CD14-positive monocyte (primary cell): ENCODE measurements at regions not wholly inside any gene's neighbourhood (a gene's known extent, or its start where the extent isn't known, plus 50 kb on each side); places are given as distances from the start of the nearest gene placed in this dataset.

ENCODE experiments used
- DNase-seq, 3 donors: peaks; one replicate each; pipeline ENCODE4 v3.0.0-alpha.2; 2011 to 2022
- H2AFZ ChIP-seq: 2 replicates; pipeline ENCODE4 v1.6.0; 2012; ENCODE audit warnings: mild to moderate bottlenecking, low read depth, low read length, inconsistent platforms; ENCODE audit not compliant: insufficient read depth, poor library complexity, severe bottlenecking
- H3K27ac ChIP-seq, 2 donors: 1 replicate in 1 of 2; 2 replicates in 1 of 2; pipeline ENCODE4 v1.5.1; 2012 to 2013; ENCODE audit warnings: low read length in 2 of 2, control low read depth in 1 of 2, inconsistent platforms in 1 of 2, low read depth in 1 of 2, mild to moderate bottlenecking in 1 of 2
- H3K27me3 ChIP-seq, 2 donors: one replicate each; pipeline versions ENCODE4 v1.6.0 to v1.6.1; 2011 to 2013; ENCODE audit warnings: low read length in 2 of 2; ENCODE audit not compliant: control insufficient read depth in 2 of 2, insufficient read depth in 2 of 2
- H3K36me3 ChIP-seq, 2 donors: replicated peaks in 1 of 2; 1 replicate in 1 of 2; 2 replicates in 1 of 2; pipeline versions ENCODE4 v1.5.1 to v1.6.1; 2012 to 2013; ENCODE audit warnings: low read length in 2 of 2, control low read depth in 1 of 2, inconsistent platforms in 1 of 2, mild to moderate bottlenecking in 1 of 2; ENCODE audit not compliant: insufficient read depth in 2 of 2, control insufficient read depth in 1 of 2
- H3K4me1 ChIP-seq, 2 donors: 1 replicate in 1 of 2; 2 replicates in 1 of 2; pipeline versions ENCODE4 v1.5.1 to v1.6.1; 2012 to 2013; ENCODE audit warnings: low read length in 2 of 2, control low read depth in 1 of 2, inconsistent platforms in 1 of 2, mild to moderate bottlenecking in 1 of 2, moderate library complexity in 1 of 2; ENCODE audit not compliant: insufficient read depth in 2 of 2, control insufficient read depth in 1 of 2
- H3K4me2 ChIP-seq: replicated peaks from 2 replicates; pipeline ENCODE3; 2012; ENCODE audit warnings: low read length, moderate library complexity, mild to moderate bottlenecking; ENCODE audit not compliant: poor library complexity, severe bottlenecking; ENCODE audit errors: extremely low read depth
- H3K4me3 ChIP-seq, 3 experiments: fragments of 200-600 bp in 1 of 3; sonication (generic) in 1 of 3; replicated peaks in 1 of 3; 1 replicate in 2 of 3; 2 replicates in 1 of 3; pipeline ENCODE4 v1.5.1; 2011 to 2013; ENCODE audit warnings: low read length in 3 of 3, mild to moderate bottlenecking in 3 of 3, control low read depth in 2 of 3, low read depth in 2 of 3, inconsistent platforms in 1 of 3, moderate library complexity in 1 of 3
- H3K79me2 ChIP-seq: 2 replicates; pipeline ENCODE4 v1.6.0; 2012; ENCODE audit warnings: mild to moderate bottlenecking, control low read depth, inconsistent platforms, low read length, moderate library complexity; ENCODE audit not compliant: insufficient read depth
- H3K9ac ChIP-seq: 2 replicates; pipeline ENCODE4 v1.6.0; 2017; ENCODE audit warnings: low read length, mild to moderate bottlenecking; ENCODE audit not compliant: insufficient read depth, poor library complexity, severe bottlenecking
- H3K9me3 ChIP-seq, 2 donors: replicated peaks in 1 of 2; 1 replicate in 1 of 2; 2 replicates in 1 of 2; pipeline versions ENCODE4 v1.5.1 to v1.6.1; 2012 to 2013; ENCODE audit warnings: low read length in 2 of 2, control low read depth in 1 of 2; ENCODE audit not compliant: control insufficient read depth in 1 of 2, insufficient read depth in 1 of 2
- H4K20me1 ChIP-seq: 2 replicates; pipeline ENCODE4 v1.6.0; 2012; ENCODE audit warnings: mild to moderate bottlenecking, low read length, control low read depth, moderate library complexity; ENCODE audit not compliant: insufficient read depth
- H3K27ac Mint-ChIP-seq, 7 donors: one replicate each; pipeline ENCODE4 v1.8.0; 2020; ENCODE audit warnings: mild to moderate bottlenecking in 7 of 7, mixed read lengths in 7 of 7, moderate library complexity in 6 of 7, inconsistent platforms in 2 of 7
- H3K27me3 Mint-ChIP-seq, 3 donors: one replicate each; pipeline ENCODE4 v1.8.0; 2021 to 2022; ENCODE audit warnings: low read depth in 3 of 3, mild to moderate bottlenecking in 3 of 3, mixed read lengths in 3 of 3, moderate library complexity in 3 of 3, inconsistent platforms in 1 of 3
- H3K36me3 Mint-ChIP-seq, 2 donors: one replicate each; pipeline ENCODE4 v1.8.0; 2020; ENCODE audit warnings: mixed read lengths in 2 of 2, inconsistent platforms in 1 of 2, mild to moderate bottlenecking in 1 of 2
- H3K4me1 Mint-ChIP-seq: one replicate; pipeline ENCODE4 v1.8.0; 2020; ENCODE audit warnings: mild to moderate bottlenecking, mixed read lengths
- H3K4me3 Mint-ChIP-seq, 2 donors: one replicate each; pipeline ENCODE4 v1.8.0; 2020; ENCODE audit warnings: mild to moderate bottlenecking in 2 of 2, mixed read lengths in 2 of 2, moderate library complexity in 1 of 2
- H3K9me3 Mint-ChIP-seq, 7 donors: one replicate each; pipeline ENCODE4 v1.8.0; 2020 to 2022; ENCODE audit warnings: mixed read lengths in 7 of 7, mild to moderate bottlenecking in 6 of 7, moderate library complexity in 6 of 7, inconsistent platforms in 2 of 7
- CTCF ChIP-seq: fragments of 200-600 bp; IDR thresholded peaks from one replicate; pipeline ENCODE4 v1.8.0; 2022; ENCODE audit warnings: antibody characterized with exemption, mild to moderate bottlenecking
- WGBS: methylation state at CpG from one replicate; pipeline ENCODE4 v1.1.5; 2013; ENCODE audit warnings: missing lambda C conversion rate; ENCODE audit not compliant: insufficient coverage; 5-methylcytosine and 5-hydroxymethylcytosine counted together
- intact Hi-C, 2 donors: fragments of 100-400 bp; cut with micrococcal nuclease; formaldehyde crosslinking; loops; one replicate each; pipeline versions ENCODE4 v1.15.0 to v1.15.1; 2023

DNA sequence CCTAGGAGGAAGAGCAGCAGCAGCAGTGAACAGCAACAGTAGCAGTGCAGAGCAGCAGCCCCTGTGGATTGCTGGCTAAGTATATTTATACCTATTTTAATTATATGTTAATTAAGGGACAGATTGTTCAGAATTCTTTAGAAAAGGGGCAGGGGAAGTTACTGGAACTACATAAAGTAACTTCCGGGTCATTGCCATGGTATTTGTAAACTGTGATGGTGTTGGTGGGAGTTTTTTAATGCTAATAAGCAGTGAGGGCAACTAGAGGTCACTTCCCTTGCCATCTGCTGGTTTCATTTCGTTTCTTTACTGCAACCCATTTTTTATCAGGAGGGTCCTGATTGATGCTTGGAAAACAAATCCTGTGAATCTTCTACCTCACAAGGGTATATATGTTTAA lies 229.8 kb upstream of the PODXL start:
- no peak overlapping the region for H3K4me3 ChIP-seq
- TF ChIP-seq CTCF, result no peak

DNA sequence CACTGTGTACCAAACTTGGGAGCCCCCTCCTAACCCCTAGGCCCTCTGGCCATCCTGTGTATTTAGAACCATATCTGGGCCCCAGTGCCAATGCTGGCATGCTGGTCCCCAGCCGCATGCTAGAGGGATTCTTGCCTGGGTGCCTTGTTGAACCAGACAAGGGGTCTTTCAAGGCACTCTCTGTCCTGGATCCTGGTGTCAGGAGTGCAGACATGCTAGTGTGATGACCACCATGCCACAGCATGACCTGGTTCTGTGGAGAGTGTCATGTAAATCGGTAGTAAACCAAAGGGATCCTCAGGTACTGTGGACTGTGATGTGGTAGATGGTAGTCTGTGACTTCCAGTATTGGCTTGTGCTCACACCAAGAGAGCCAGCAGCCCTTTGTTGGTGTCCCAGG lies 222.2 kb upstream of the PODXL start:
- H3K9me3 Mint-ChIP-seq, result peaks cover 0 to 23% (median 5%) of the 10 kb centered on the region in 7 donors
- H3K36me3 Mint-ChIP-seq, result no peaks in the 10 kb centered on the region
- DNase-seq, result no peak
- H3K4me3 Mint-ChIP-seq, result no peak overlapping the region
- TF ChIP-seq CTCF, result no peak
- no peak overlapping the region for H3K4me3 ChIP-seq
- intact Hi-C loops, result no loop called here
- H3K4me2 ChIP-seq, result no peak overlapping the region
- H3K36me3 ChIP-seq, result no peaks in the 10 kb centered on the region
- H3K9me3 ChIP-seq, result no peaks in the 10 kb centered on the region
- H4K20me1 ChIP-seq, result no peaks in the 10 kb centered on the region
- peaks cover 0 to 5% (median 0%) of the 10 kb centered on the region in 3 donors for H3K27me3 Mint-ChIP-seq
- no peak overlapping the region for H2AFZ ChIP-seq
- H3K4me1 Mint-ChIP-seq, result no peaks in the 10 kb centered on the region
- no peak overlapping the region for H3K27ac Mint-ChIP-seq
- no peaks in the 10 kb centered on the region for H3K79me2 ChIP-seq
- 94% methylated on average over 2 of the region's 2 CpGs for WGBS
- no peaks in the 10 kb centered on the region for H3K27me3 ChIP-seq
- H3K9ac ChIP-seq, result no peak overlapping the region
- no peaks in the 10 kb centered on the region for H3K4me1 ChIP-seq
- H3K27ac ChIP-seq, result no peak overlapping the region

More for the DNA sequence above, 229.8 kb upstream of the PODXL start:
- no peak for DNase-seq
- no peaks in the 10 kb centered on the region for H3K4me1 ChIP-seq
- Mint-ChIP-seq H3K4me1 (no peaks in the 10 kb centered on the region), H3K27ac (no peak overlapping the region), H3K4me3 (no peak overlapping the region), H3K36me3 (no peaks in the 10 kb centered on the region), H3K9me3 (peaks cover 0 to 11% (median 3%) of the 10 kb centered on the region in 7 donors), H3K27me3 (peaks cover 0 to 4% (median 0%) of the 10 kb centered on the region in 3 donors)
- H3K4me2 ChIP-seq, result no peak overlapping the region
- no peak overlapping the region for H3K27ac ChIP-seq
- H3K9me3 ChIP-seq, result peaks cover 0 to 3% of the 10 kb centered on the region in 2 donors
- H3K79me2 ChIP-seq, result no peaks in the 10 kb centered on the region
- no peak overlapping the region for H2AFZ ChIP-seq
- H4K20me1 ChIP-seq, result no peaks in the 10 kb centered on the region
- 86% methylated on average over 1 of the region's 2 CpGs for WGBS
- no peaks in the 10 kb centered on the region for H3K27me3 ChIP-seq
- no peak overlapping the region for H3K9ac ChIP-seq
- intact Hi-C loops, result no loop called here
- H3K36me3 ChIP-seq, result no peaks in the 10 kb centered on the region
